Lung (tissue), 11 donors: ENCODE measurements at regions not wholly inside any gene's neighbourhood (a gene's known extent, or its start where the extent isn't known, plus 50 kb on each side); places are given as distances from the start of the nearest gene placed in this dataset.

Experiments used
- ATAC-seq: fragments of 200-7000 bp; cut with Tn5 transposase; one replicate; pipeline ENCODE4 v1.9.1; 2020; ENCODE audit warnings: moderate number of reproducible peaks; ENCODE audit not compliant: insufficient read depth, low FRiP score
- DNase-seq, 3 donors: peaks; one replicate each; pipeline ENCODE4 v3.0.0-alpha.2; 2013 to 2017
- H3K27ac ChIP-seq, 2 donors: one replicate each; pipeline ENCODE4 v1.5.1; 2013; ENCODE audit warnings: mild to moderate bottlenecking in 2 of 2, moderate library complexity in 2 of 2, control low read depth in 1 of 2, inconsistent platforms in 1 of 2, low read depth in 1 of 2, low read length in 1 of 2
- H3K27me3 ChIP-seq, 3 donors: one replicate each; pipeline ENCODE4 v1.5.1; 2013; ENCODE audit warnings: low read length in 2 of 3; ENCODE audit not compliant: control insufficient read depth in 3 of 3, insufficient read depth in 3 of 3
- H3K36me3 ChIP-seq, 4 donors: one replicate each; pipeline ENCODE4 v1.5.1; 2013; ENCODE audit warnings: low read length in 4 of 4, mild to moderate bottlenecking in 1 of 4, moderate library complexity in 1 of 4; ENCODE audit not compliant: control insufficient read depth in 4 of 4, insufficient read depth in 4 of 4
- H3K4me1 ChIP-seq, 5 donors: one replicate each; pipeline ENCODE4 v1.5.1; 2013; ENCODE audit warnings: low read length in 5 of 5, mild to moderate bottlenecking in 2 of 5, moderate library complexity in 1 of 5; ENCODE audit not compliant: control insufficient read depth in 5 of 5, insufficient read depth in 5 of 5
- H3K4me3 ChIP-seq: one replicate; pipeline ENCODE4 v1.5.1; 2013; ENCODE audit warnings: mild to moderate bottlenecking, control low read depth, moderate library complexity
- H3K9ac ChIP-seq, 2 donors: one replicate each; pipeline ENCODE4 v1.5.1; 2013; ENCODE audit warnings: low read length in 2 of 2, control low read depth in 1 of 2; ENCODE audit not compliant: insufficient read depth in 1 of 2
- H3K9me3 ChIP-seq, 4 donors: one replicate each; pipeline ENCODE4 v1.5.1; 2013; ENCODE audit warnings: low read length in 3 of 4, mild to moderate bottlenecking in 1 of 4, moderate library complexity in 1 of 4; ENCODE audit not compliant: control insufficient read depth in 4 of 4, insufficient read depth in 3 of 4
- WGBS, 2 donors: extraction: QIAGEN DNeasy Blood & Tissue Kit; methylation state at CpG; one replicate each; pipeline ENCODE4 v1.1.7; 2013; 5-methylcytosine and 5-hydroxymethylcytosine counted together
- TF ChIP-seq, protein P1 (sequence below): IDR thresholded peaks from 2 replicates; pipeline ENCODE4 v1.5.1; 2012; ENCODE audit warnings: mild to moderate bottlenecking; ENCODE audit errors: control extremely low read depth, extremely low read depth
- donor health status: control.
- donor health status: control.
- donor health status: Bipolar disorder and iron deficiency.
- donor health status: healthy.
- donor health status: DM: yes; HTN: yes; CAD: no.

DNA sequence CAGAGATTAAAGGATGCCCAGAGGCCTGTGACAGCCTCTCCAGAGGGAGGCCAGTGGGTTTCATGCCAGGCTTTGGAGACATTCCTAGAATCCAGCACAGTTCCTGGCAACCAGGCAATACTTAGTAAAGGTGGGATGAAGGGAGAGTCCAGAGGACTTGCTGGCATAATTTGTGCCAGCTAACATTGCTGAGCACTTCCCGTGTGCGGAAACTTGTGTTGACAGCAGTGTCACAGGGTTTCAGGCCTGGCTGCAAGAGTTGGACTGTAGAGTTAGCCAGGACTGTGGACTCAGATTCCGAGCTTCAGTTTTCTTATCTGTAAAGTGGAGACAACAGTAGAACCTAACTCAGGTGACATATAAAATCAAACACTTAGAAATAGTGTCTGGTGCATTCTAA is 141.7 kb downstream of the SALL1 start:
- Histone ChIP-seq H3K9ac (no peak overlapping the region), H3K36me3 (no peaks in the 10 kb centered on the region), H3K9me3 (peaks cover 0 to 14% (median 0%) of the 10 kb centered on the region in 4 donors), H3K27ac (no peak overlapping the region), H3K27me3 (no peaks in the 10 kb centered on the region), H3K4me1 (no peaks in the 10 kb centered on the region), H3K4me3 (no peak overlapping the region)
- ATAC-seq (no peak), DNase-seq (no peak)
- WGBS, 2 donors, result 92 to 95% methylated on average over 3 of the region's 3 CpGs
- TF ChIP-seq, protein P1, sequence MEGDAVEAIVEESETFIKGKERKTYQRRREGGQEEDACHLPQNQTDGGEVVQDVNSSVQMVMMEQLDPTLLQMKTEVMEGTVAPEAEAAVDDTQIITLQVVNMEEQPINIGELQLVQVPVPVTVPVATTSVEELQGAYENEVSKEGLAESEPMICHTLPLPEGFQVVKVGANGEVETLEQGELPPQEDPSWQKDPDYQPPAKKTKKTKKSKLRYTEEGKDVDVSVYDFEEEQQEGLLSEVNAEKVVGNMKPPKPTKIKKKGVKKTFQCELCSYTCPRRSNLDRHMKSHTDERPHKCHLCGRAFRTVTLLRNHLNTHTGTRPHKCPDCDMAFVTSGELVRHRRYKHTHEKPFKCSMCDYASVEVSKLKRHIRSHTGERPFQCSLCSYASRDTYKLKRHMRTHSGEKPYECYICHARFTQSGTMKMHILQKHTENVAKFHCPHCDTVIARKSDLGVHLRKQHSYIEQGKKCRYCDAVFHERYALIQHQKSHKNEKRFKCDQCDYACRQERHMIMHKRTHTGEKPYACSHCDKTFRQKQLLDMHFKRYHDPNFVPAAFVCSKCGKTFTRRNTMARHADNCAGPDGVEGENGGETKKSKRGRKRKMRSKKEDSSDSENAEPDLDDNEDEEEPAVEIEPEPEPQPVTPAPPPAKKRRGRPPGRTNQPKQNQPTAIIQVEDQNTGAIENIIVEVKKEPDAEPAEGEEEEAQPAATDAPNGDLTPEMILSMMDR, result no peak

DNA sequence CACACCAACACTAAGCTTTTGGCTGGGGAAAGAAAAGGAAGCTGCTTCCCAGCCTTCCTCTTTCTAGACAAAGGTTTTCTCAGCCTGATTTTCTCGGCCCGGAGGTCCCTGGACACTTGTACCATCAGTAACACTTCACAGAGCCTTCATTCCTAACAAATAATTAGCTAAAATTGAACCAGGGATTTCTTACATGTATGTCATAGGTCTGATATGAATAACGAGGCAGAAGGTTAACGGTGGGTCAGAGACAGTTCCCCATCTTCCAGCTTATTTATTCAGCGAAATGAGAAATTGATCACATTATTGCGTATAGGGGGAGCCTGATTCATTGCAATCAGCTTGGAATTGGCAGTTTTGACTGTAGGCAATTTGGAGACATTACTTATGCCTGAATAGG is 142.5 kb downstream of the SALL1 start:
- Histone ChIP-seq H3K9me3 (peaks cover 0 to 14% (median 0%) of the 10 kb centered on the region in 4 donors), H3K27me3 (no peaks in the 10 kb centered on the region), H3K4me1 (no peaks in the 10 kb centered on the region), H3K4me3 (no peak overlapping the region), H3K27ac (no peak overlapping the region), H3K9ac (no peak overlapping the region), H3K36me3 (no peaks in the 10 kb centered on the region)
- ATAC-seq (no peak), DNase-seq (no peak)
- TF ChIP-seq, protein P1, result no peak
- 82 to 91% methylated on average over 6 of the region's 6 CpGs for WGBS, 2 donors

DNA sequence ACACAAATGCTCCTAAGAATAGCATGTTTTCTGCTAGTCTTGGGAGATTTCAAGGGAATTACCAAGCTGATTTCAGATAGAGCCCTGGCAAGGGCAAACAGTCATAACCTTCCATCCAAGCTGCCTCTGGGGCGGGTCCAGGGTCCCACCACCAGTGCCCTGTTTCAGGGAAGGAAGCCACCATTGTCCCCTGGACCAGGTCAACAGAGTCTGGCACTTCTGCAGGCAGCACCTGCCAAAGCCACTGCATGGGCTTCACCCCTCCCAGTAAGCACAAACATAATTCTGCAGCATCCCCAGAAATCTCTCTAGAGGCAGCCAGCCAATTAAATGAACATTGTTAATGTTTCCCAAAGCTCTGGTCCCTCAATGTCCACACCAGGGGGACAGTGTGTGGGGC is 143.0 kb downstream of the SALL1 start:
- no peak for DNase-seq
- Histone ChIP-seq H3K9ac (no peak overlapping the region), H3K4me1 (no peaks in the 10 kb centered on the region), H3K36me3 (no peaks in the 10 kb centered on the region), H3K27ac (no peak overlapping the region), H3K27me3 (no peaks in the 10 kb centered on the region), H3K9me3 (peaks cover 0 to 14% (median 0%) of the 10 kb centered on the region in 4 donors), H3K4me3 (no peak overlapping the region)
- TF ChIP-seq, protein P1, result no peak
- ATAC-seq, result no peak
- WGBS, 2 donors, result 78 to 89% methylated on average over 1 of the region's 1 CpG

DNA sequence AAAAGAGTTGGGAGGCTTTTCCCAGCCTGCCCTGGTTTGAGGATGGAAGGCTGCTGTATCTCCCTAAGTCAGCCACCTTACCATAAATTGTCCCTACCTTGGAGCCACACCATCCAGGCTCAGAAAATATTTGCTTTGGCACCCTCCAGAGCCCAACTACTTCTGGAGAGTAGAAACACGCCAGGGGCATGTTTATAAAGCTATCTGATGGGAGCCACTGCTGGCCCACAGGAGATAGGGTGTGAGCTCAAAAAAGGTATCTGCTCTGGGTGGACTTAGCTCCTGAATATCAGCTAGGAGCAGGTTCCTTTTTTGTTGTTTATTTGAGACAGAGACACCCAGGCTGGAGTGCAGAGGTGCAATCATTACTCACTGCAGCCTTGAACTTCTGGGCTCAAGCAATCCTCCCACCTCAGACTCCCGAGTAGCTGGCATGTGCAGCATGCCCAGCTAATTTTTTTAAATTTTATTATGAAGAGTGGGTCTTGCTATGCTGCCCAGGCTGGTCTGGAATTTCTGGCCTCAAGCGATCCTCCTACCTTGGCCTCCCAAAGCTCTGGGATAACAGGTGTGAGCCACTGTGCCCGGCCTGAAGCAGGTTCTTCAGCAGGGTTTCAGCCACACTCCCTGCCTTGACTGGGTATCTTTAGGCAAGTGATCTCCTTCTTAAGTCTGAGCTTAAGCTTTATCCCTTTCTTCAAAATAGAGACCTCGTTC is 147.1 kb downstream of the SALL1 start:
- Histone ChIP-seq H3K27ac (no peak overlapping the region), H3K27me3 (peaks cover 0 to 4% (median 0%) of the 10 kb centered on the region in 3 donors), H3K9ac (no peak overlapping the region), H3K4me1 (no peaks in the 10 kb centered on the region), H3K36me3 (no peaks in the 10 kb centered on the region), H3K4me3 (no peak overlapping the region), H3K9me3 (peaks cover 0 to 5% (median 0%) of the 10 kb centered on the region in 4 donors)
- TF ChIP-seq, protein P1, result no peak
- DNase-seq (no peak), ATAC-seq (no peak)
- WGBS, 2 donors, result 79 to 82% methylated on average over 5 of the region's 5 CpGs
